ENCODE measurements at regions not wholly inside any gene's neighbourhood (a gene's known extent, or its start where the extent isn't known, plus 50 kb on each side); places are given as distances from the start of the nearest gene placed in this dataset.

GRCh38 chr5:14986413-14986812 is 114.8 kb upstream of the ANKH start:
- TF ChIP-seq POLR2A (IDR thresholded peaks at IDR 0.05), result no peak
- TF ChIP-seq, protein P1, sequence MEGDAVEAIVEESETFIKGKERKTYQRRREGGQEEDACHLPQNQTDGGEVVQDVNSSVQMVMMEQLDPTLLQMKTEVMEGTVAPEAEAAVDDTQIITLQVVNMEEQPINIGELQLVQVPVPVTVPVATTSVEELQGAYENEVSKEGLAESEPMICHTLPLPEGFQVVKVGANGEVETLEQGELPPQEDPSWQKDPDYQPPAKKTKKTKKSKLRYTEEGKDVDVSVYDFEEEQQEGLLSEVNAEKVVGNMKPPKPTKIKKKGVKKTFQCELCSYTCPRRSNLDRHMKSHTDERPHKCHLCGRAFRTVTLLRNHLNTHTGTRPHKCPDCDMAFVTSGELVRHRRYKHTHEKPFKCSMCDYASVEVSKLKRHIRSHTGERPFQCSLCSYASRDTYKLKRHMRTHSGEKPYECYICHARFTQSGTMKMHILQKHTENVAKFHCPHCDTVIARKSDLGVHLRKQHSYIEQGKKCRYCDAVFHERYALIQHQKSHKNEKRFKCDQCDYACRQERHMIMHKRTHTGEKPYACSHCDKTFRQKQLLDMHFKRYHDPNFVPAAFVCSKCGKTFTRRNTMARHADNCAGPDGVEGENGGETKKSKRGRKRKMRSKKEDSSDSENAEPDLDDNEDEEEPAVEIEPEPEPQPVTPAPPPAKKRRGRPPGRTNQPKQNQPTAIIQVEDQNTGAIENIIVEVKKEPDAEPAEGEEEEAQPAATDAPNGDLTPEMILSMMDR (IDR thresholded peaks at IDR 0.05), result no peak

All from uterus (tissue), 2 donors.